Ovary (tissue), 3 donors: ENCODE measurements at regions not wholly inside any gene's neighbourhood (a gene's known extent, or its start where the extent isn't known, plus 50 kb on each side); places are given as distances from the start of the nearest gene placed in this dataset.

Experiments used
- EP300 ChIP-seq: sonication (generic); formaldehyde crosslinking; IDR thresholded peaks from one replicate; pipeline ENCODE4 v1.6.1; 2017; ENCODE audit warnings: antibody characterized with exemption
- POLR2A ChIP-seq: fragments of 450-650 bp; IDR thresholded peaks from one replicate; pipeline ENCODE4 v1.6.1; 2017; ENCODE audit warnings: antibody characterized with exemption, mild to moderate bottlenecking, moderate library complexity
- TF ChIP-seq, protein P1 (sequence below), 3 donors: fragments of 450-650 bp in 2 of 3; fragments of 200-600 bp in 1 of 3; IDR thresholded peaks; one replicate each; pipeline versions ENCODE4 v1.5.1 to v1.8.0; 2016 to 2022; ENCODE audit warnings: antibody characterized with exemption in 3 of 3, mild to moderate bottlenecking in 1 of 3
- donor health status: DM: no; HTN: no; CAD: no.

DNA sequence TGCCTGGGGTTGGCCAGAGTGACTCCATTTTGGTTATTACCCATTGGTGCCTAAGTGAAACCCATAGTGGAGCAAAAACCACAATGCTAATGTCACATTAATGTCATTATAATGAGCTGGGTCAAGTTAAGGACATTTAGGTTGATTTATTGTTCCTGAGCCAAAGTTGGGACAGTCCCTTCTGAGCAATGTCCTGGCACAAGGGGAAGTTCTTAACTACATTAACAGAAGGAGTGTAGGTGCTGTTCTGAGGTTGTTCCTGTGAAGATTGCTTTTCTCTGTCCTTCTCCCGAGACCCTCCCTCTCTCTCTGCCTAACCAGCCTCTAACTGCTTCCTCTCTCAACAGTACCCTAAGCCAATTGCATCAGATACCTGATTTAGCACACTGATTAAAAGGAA lies 1956.8 kb upstream of the PCDH10 start:
- TF ChIP-seq, protein P1, sequence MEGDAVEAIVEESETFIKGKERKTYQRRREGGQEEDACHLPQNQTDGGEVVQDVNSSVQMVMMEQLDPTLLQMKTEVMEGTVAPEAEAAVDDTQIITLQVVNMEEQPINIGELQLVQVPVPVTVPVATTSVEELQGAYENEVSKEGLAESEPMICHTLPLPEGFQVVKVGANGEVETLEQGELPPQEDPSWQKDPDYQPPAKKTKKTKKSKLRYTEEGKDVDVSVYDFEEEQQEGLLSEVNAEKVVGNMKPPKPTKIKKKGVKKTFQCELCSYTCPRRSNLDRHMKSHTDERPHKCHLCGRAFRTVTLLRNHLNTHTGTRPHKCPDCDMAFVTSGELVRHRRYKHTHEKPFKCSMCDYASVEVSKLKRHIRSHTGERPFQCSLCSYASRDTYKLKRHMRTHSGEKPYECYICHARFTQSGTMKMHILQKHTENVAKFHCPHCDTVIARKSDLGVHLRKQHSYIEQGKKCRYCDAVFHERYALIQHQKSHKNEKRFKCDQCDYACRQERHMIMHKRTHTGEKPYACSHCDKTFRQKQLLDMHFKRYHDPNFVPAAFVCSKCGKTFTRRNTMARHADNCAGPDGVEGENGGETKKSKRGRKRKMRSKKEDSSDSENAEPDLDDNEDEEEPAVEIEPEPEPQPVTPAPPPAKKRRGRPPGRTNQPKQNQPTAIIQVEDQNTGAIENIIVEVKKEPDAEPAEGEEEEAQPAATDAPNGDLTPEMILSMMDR (IDR thresholded peaks at IDR 0.05): no peak
- TF ChIP-seq EP300 (no peak), POLR2A (no peak)
